IPS DF 6.9 (cell line): ENCODE measurements at regions not wholly inside any gene's neighbourhood (a gene's known extent, or its start where the extent isn't known, plus 50 kb on each side); places are given as distances from the start of the nearest gene placed in this dataset.
"Not testable (repeated sequence)": the region's sequence is repeated elsewhere in the genome, so short reads cannot be mapped to it uniquely, and the experiment has no call there.

ENCODE experiments used
- DNase-seq: peaks from one replicate; pipeline ENCODE4 v3.0.0-alpha.2; 2013; ENCODE audit warnings: low read depth, low spot score
- H3K27ac ChIP-seq: one replicate; pipeline ENCODE4 v1.5.1; 2013; ENCODE audit warnings: low read length, control low read depth
- H3K27me3 ChIP-seq: 2 replicates; pipeline ENCODE4 v1.6.1; 2013; ENCODE audit warnings: mild to moderate bottlenecking, low read length; ENCODE audit not compliant: control insufficient read depth, insufficient read depth
- H3K36me3 ChIP-seq: 2 replicates; pipeline ENCODE4 v1.6.1; 2013; ENCODE audit warnings: low read length; ENCODE audit not compliant: control insufficient read depth, insufficient read depth
- H3K4me1 ChIP-seq: 2 replicates; pipeline ENCODE4 v1.6.1; 2013; ENCODE audit warnings: low read length; ENCODE audit not compliant: control insufficient read depth, insufficient read depth
- H3K4me3 ChIP-seq: 2 replicates; pipeline ENCODE4 v1.5.1; 2013; ENCODE audit warnings: mild to moderate bottlenecking, low read length
- H3K9me3 ChIP-seq: 2 replicates; pipeline ENCODE4 v1.6.1; 2013; ENCODE audit warnings: low read length, inconsistent platforms; ENCODE audit not compliant: control insufficient read depth, insufficient read depth
- WGBS: extraction: QIAGEN DNeasy Blood & Tissue Kit; methylation state at CpG from one replicate; pipeline ENCODE4 v1.1.7; 2013; ENCODE audit warnings: mixed read lengths, missing lambda C conversion rate; ENCODE audit not compliant: insufficient read length, insufficient coverage; 5-methylcytosine and 5-hydroxymethylcytosine counted together

- no peaks in the 10 kb centered on the region for H3K4me1 ChIP-seq
- H3K27me3 ChIP-seq = no peaks in the 10 kb centered on the region
- no peak overlapping the region for H3K27ac ChIP-seq
- no CpG with 5 or more reads among the region's 2 CpGs for WGBS
- H3K36me3 ChIP-seq = no peaks in the 10 kb centered on the region
- H3K4me3 ChIP-seq = no peak overlapping the region
- DNase-seq = no peak
- H3K9me3 ChIP-seq = no peaks in the 10 kb centered on the region
Measured at GRCh38 chr12:78331181-78331580, 500.5 kb downstream of the NAV3 start.

GRCh38 chr12:78331753-78332152 is 501.1 kb downstream of the NAV3 start:
- H3K9me3 ChIP-seq = no peaks in the 10 kb centered on the region
- no peak for DNase-seq
- no peaks in the 10 kb centered on the region for H3K36me3 ChIP-seq
- no peak overlapping the region for H3K27ac ChIP-seq
- H3K27me3 ChIP-seq = no peaks in the 10 kb centered on the region
- no peaks in the 10 kb centered on the region for H3K4me1 ChIP-seq
- WGBS = no CpG with 5 or more reads among the region's 3 CpGs
- no peak overlapping the region for H3K4me3 ChIP-seq

- WGBS = no CpG with 5 or more reads among the region's 2 CpGs
- no peaks in the 10 kb centered on the region for H3K9me3 ChIP-seq
- DNase-seq = no peak
- no peaks in the 10 kb centered on the region for H3K4me1 ChIP-seq
- H3K27ac ChIP-seq = no peak overlapping the region
- H3K4me3 ChIP-seq = no peak overlapping the region
- H3K36me3 ChIP-seq = no peaks in the 10 kb centered on the region
- H3K27me3 ChIP-seq = no peaks in the 10 kb centered on the region
Measured at GRCh38 chr12:78338054-78338785, 507.5 kb downstream of the NAV3 start.

GRCh38 chr12:78340406-78340805 is 509.7 kb downstream of the NAV3 start:
- Histone ChIP-seq H3K9me3 (no peaks in the 10 kb centered on the region), H3K27me3 (no peaks in the 10 kb centered on the region), H3K36me3 (no peaks in the 10 kb centered on the region), H3K4me3 (no peak overlapping the region), H3K4me1 (no peaks in the 10 kb centered on the region), H3K27ac (no peak overlapping the region)
- no peak for DNase-seq
- WGBS = no CpG with 5 or more reads among the region's 4 CpGs

- Histone ChIP-seq H3K4me3 (no peak overlapping the region), H3K4me1 (no peaks in the 10 kb centered on the region), H3K9me3 (no peaks in the 10 kb centered on the region), H3K27me3 (no peaks in the 10 kb centered on the region), H3K36me3 (no peaks in the 10 kb centered on the region), H3K27ac (no peak overlapping the region)
- no peak for DNase-seq
- WGBS = no CpG with 5 or more reads among the region's 1 CpG
Measured at GRCh38 chr12:78343657-78344056, 513.0 kb downstream of the NAV3 start.

- Histone ChIP-seq H3K27me3 (no peaks in the 10 kb centered on the region), H3K4me3 (no peak overlapping the region), H3K9me3 (no peaks in the 10 kb centered on the region), H3K36me3 (no peaks in the 10 kb centered on the region), H3K27ac (no peak overlapping the region), H3K4me1 (no peaks in the 10 kb centered on the region)
- no peak for DNase-seq
- WGBS = no CpG with 5 or more reads among the region's 1 CpG
Measured at GRCh38 chr12:78359520-78359919, 505.1 kb upstream of the SYT1 start.

- no CpG with 5 or more reads among the region's 4 CpGs for WGBS
- Histone ChIP-seq H3K27me3 (no peaks in the 10 kb centered on the region), H3K36me3 (no peaks in the 10 kb centered on the region), H3K9me3 (no peaks in the 10 kb centered on the region), H3K4me3 (no peak overlapping the region), H3K27ac (no peak overlapping the region), H3K4me1 (no peaks in the 10 kb centered on the region)
- no peak for DNase-seq
Measured at GRCh38 chr12:78361683-78362082, 502.9 kb upstream of the SYT1 start.

GRCh38 chr12:78371284-78371683 is 493.3 kb upstream of the SYT1 start:
- no CpG with 5 or more reads among the region's 3 CpGs for WGBS
- no peak for DNase-seq
- H3K27me3 ChIP-seq = no peaks in the 10 kb centered on the region
- no peaks in the 10 kb centered on the region for H3K36me3 ChIP-seq
- no peak overlapping the region for H3K4me3 ChIP-seq
- H3K4me1 ChIP-seq = no peaks in the 10 kb centered on the region
- no peak overlapping the region for H3K27ac ChIP-seq
- no peaks in the 10 kb centered on the region for H3K9me3 ChIP-seq

GRCh38 chr12:78375461-78375860 is 489.1 kb upstream of the SYT1 start:
- DNase-seq = no peak
- Histone ChIP-seq H3K9me3 (peaks cover 3% of the 10 kb centered on the region), H3K27me3 (no peaks in the 10 kb centered on the region), H3K27ac (no peak overlapping the region), H3K4me3 (no peak overlapping the region), H3K4me1 (no peaks in the 10 kb centered on the region), H3K36me3 (no peaks in the 10 kb centered on the region)
- no CpG with 5 or more reads among the region's 1 CpG for WGBS

- Histone ChIP-seq H3K4me3 (no peak overlapping the region), H3K9me3 (peaks cover 3% of the 10 kb centered on the region), H3K36me3 (no peaks in the 10 kb centered on the region), H3K27me3 (no peaks in the 10 kb centered on the region), H3K27ac (no peak overlapping the region), H3K4me1 (no peaks in the 10 kb centered on the region)
- no peak for DNase-seq
Measured at GRCh38 chr12:78376257-78376656, 488.3 kb upstream of the SYT1 start.

- WGBS = no CpG with 5 or more reads among the region's 2 CpGs
- not testable (repeated sequence) for H3K4me1 ChIP-seq, DNase-seq, H3K9me3 ChIP-seq, H3K27ac ChIP-seq, H3K36me3 ChIP-seq, H3K4me3 ChIP-seq, H3K27me3 ChIP-seq
Measured at GRCh38 chr12:78379065-78379464, 485.5 kb upstream of the SYT1 start.
